Endothelial cell of umbilical vein (primary cell): ENCODE measurements at regions not wholly inside any gene's neighbourhood (a gene's known extent, or its start where the extent isn't known, plus 50 kb on each side); places are given as distances from the start of the nearest gene placed in this dataset.

Experiments used
- BruUV-seq: library from RNA; stranded (reverse); fragments of 400-500 nt; replicated peaks from 2 replicates; lab custom pipeline; 2021; lab: Mats Ljungman, UMichigan
- CTCF ChIA-PET: fragments of 300-600, 350-600 bp; sonication (Branson Sonifier 250); formaldehyde crosslinking; loops from one replicate; lab custom pipeline; 2021; ENCODE audit warnings: antibody characterized with exemption, inconsistent platforms; lab: Charles Lee
- POLR2A ChIA-PET: fragments of 300-600, 350-600 bp; sonication (Branson Sonifier 250); formaldehyde crosslinking; loops from one replicate; lab custom pipeline; 2021; ENCODE audit warnings: antibody characterized with exemption, inconsistent platforms; lab: Charles Lee
- DNase-seq: peaks from one replicate; pipeline ENCODE4 v3.0.0-alpha.2; 2011; ENCODE audit warnings: low read depth, low spot score
- FAIRE-seq: peaks from 2 replicates; lab custom pipeline; 2011; peaks lifted over from hg19 to GRCh38; lab: Jason Lieb, UNC
- H2AFZ ChIP-seq: 2 replicates; pipeline ENCODE4 v1.6.0; 2012; ENCODE audit warnings: low read depth, low read length, control low read depth, inconsistent platforms
- H3K27ac ChIP-seq: 2 replicates; pipeline ENCODE4 v1.5.1; 2011; ENCODE audit warnings: low read depth, mild to moderate bottlenecking, control low read depth, low read length, moderate library complexity; ENCODE audit not compliant: insufficient read depth
- H3K27me3 ChIP-seq, 2 experiments: 2 replicates each; pipeline versions ENCODE4 v1.6.0 to v1.6.1; 2011; ENCODE audit warnings: low read length in 2 of 2, mixed read lengths in 1 of 2; ENCODE audit not compliant: control insufficient read depth in 2 of 2, insufficient read depth in 2 of 2
- H3K36me3 ChIP-seq, 2 experiments: 2 replicates in 1 of 2; 3 replicates in 1 of 2; pipeline ENCODE4 v1.5.1; 2011; ENCODE audit warnings: low read length in 2 of 2, mild to moderate bottlenecking in 1 of 2, moderate library complexity in 1 of 2; ENCODE audit not compliant: control insufficient read depth in 2 of 2, insufficient read depth in 2 of 2; ENCODE audit errors: extremely low read depth in 1 of 2
- H3K4me1 ChIP-seq: 3 replicates; pipeline ENCODE4 v1.5.1; 2011; ENCODE audit warnings: mild to moderate bottlenecking, low read length; ENCODE audit not compliant: control insufficient read depth, insufficient read depth; ENCODE audit errors: extremely low read depth
- H3K4me2 ChIP-seq: 2 replicates; pipeline ENCODE4 v1.6.1; 2011; ENCODE audit warnings: low read length, control low read depth, mixed read lengths; ENCODE audit not compliant: insufficient read depth
- H3K4me3 ChIP-seq, 3 experiments: fragments of 200-600 bp in 1 of 3; sonication (generic), shearing (Covaris generic) in 1 of 3; replicated peaks in 1 of 3; 2 replicates each; pipeline ENCODE4 v1.5.1; 2011 to 2016; ENCODE audit warnings: control low read depth in 3 of 3, low read length in 3 of 3, mild to moderate bottlenecking in 2 of 3, inconsistent platforms in 1 of 3, low read depth in 1 of 3, moderate library complexity in 1 of 3; ENCODE audit not compliant: insufficient read depth in 1 of 3
- H3K79me2 ChIP-seq: 2 replicates; pipeline ENCODE4 v1.6.0; 2012; ENCODE audit warnings: low read length, inconsistent platforms; ENCODE audit not compliant: control insufficient read depth, insufficient read depth
- H3K9ac ChIP-seq: replicated peaks from 2 replicates; pipeline ENCODE3; 2011; ENCODE audit warnings: low read length, control low read depth; ENCODE audit not compliant: insufficient read depth; ENCODE audit errors: extremely low read depth
- H3K9me1 ChIP-seq: replicated peaks from 3 replicates; pipeline ENCODE4 v1.6.0; 2011; ENCODE audit warnings: mild to moderate bottlenecking, low read length; ENCODE audit not compliant: control insufficient read depth, insufficient read depth; ENCODE audit errors: extremely low read depth
- H3K9me3 ChIP-seq: replicated peaks from 2 replicates; pipeline ENCODE4 v1.5.1; 2012; ENCODE audit warnings: low read length, inconsistent platforms; ENCODE audit not compliant: control insufficient read depth, insufficient read depth
- H4K20me1 ChIP-seq: replicated peaks from 2 replicates; pipeline ENCODE3; 2011; ENCODE audit warnings: mild to moderate bottlenecking, low read length; ENCODE audit not compliant: control insufficient read depth, insufficient read depth; ENCODE audit errors: extremely low read depth
- EZH2 ChIP-seq: IDR thresholded peaks from 2 replicates; pipeline ENCODE4 v1.6.1; 2012; ENCODE audit warnings: borderline replicate concordance, low read depth, mild to moderate bottlenecking, moderate library complexity, low read length, inconsistent platforms; ENCODE audit not compliant: severe bottlenecking
- FOS ChIP-seq: IDR thresholded peaks from 2 replicates; pipeline ENCODE4 v1.6.1; 2011; ENCODE audit warnings: mild to moderate bottlenecking, low read length, moderate library complexity, borderline replicate concordance; ENCODE audit not compliant: insufficient read depth
- GATA2 ChIP-seq: IDR thresholded peaks from 2 replicates; pipeline ENCODE4 v1.7.0; 2011; ENCODE audit warnings: low read depth, mild to moderate bottlenecking, moderate library complexity, mixed read lengths, low read length; ENCODE audit not compliant: insufficient read length, insufficient read depth
- JUN ChIP-seq: IDR thresholded peaks from 2 replicates; pipeline ENCODE4 v1.6.1; 2011; ENCODE audit warnings: borderline replicate concordance, low read depth; ENCODE audit not compliant: insufficient read length, insufficient read depth
- MYC ChIP-seq: IDR thresholded peaks from one replicate; pipeline ENCODE4 v1.6.1; 2011; ENCODE audit warnings: mild to moderate bottlenecking, low read depth, low read length
- POLR2A ChIP-seq: IDR thresholded peaks from 2 replicates; pipeline ENCODE4 v1.6.1; 2012; ENCODE audit warnings: low read depth, mild to moderate bottlenecking, control low read depth, low read length
- POLR2AphosphoS5 ChIP-seq: IDR thresholded peaks from 2 replicates; pipeline ENCODE4 v1.6.1; 2012; ENCODE audit warnings: low read depth, mild to moderate bottlenecking, control low read depth, low read length, moderate library complexity; ENCODE audit not compliant: insufficient read depth
- dilution Hi-C: fragments of 300-500 bp; cut with MboI; formaldehyde crosslinking; loops from one replicate; pipeline ENCODE4 v1.15.0; 2019; ENCODE audit warnings: low sequenced_read_pairs; ENCODE audit not compliant: extremely low pct_ligation_motif_present
- intact Hi-C: fragments of 100-400 bp; cut with micrococcal nuclease; formaldehyde crosslinking; loops from one replicate; pipeline ENCODE4 v1.10.0; 2022
- TF ChIP-seq, protein P1 (sequence below): IDR thresholded peaks from 2 replicates; pipeline ENCODE4 v1.6.1; 2011; ENCODE audit not compliant: insufficient read depth, insufficient read length
- TF ChIP-seq, protein P2 (sequence below), 2 donors: IDR thresholded peaks; 1 replicate in 1 of 2; 2 replicates in 1 of 2; pipeline ENCODE4 v1.5.1; 2011; ENCODE audit warnings: low read length in 2 of 2, mild to moderate bottlenecking in 2 of 2, moderate library complexity in 2 of 2, control low read depth in 1 of 2, inconsistent platforms in 1 of 2, low read depth in 1 of 2; ENCODE audit not compliant: insufficient read depth in 1 of 2; ENCODE audit errors: extremely low read depth in 1 of 2

DNA sequence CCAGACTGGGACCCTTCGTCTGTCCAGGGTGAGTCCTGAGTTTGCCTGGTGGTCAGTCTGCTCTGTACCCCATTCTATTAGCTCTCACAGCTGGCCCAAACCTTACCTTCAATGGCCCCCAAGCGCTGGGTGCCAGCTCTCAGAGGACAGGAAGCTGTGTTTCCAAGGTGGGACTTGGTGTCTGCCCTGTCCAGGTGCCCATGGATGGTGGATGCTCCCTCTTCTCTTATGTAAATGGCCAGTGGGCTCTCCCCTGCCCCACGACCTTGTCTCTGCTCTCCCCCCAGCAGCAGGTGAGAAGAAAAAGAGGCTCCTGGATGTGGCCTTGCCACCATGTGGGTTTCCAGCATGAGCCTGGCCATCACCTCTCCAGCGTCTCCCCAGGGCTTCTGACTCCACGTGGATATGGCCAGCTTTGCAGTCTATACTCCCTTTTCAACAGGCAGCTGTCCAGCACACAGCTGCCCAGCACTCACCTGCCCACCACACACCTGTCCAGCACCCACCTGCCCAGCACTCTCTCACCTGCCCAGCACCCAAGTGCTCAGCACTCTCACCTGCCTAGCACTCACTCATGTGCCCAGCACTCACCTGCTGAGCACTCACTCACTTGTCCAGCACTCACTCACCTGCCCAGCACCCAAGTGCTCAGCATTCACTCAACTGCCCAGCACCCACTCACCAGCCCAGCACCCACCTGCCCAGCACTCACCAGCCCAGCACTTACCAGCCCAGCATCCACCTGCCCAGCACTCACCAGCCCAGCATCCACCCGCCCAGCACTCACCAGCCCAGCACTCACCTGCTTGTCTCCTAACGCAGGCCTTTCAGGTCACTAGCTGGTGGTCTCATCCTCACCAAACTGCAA lies 136.2 kb upstream of the IRX2 start:
- TF ChIP-seq, protein P1, sequence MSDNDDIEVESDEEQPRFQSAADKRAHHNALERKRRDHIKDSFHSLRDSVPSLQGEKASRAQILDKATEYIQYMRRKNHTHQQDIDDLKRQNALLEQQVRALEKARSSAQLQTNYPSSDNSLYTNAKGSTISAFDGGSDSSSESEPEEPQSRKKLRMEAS: no peak
- TF ChIP-seq, protein P2, sequence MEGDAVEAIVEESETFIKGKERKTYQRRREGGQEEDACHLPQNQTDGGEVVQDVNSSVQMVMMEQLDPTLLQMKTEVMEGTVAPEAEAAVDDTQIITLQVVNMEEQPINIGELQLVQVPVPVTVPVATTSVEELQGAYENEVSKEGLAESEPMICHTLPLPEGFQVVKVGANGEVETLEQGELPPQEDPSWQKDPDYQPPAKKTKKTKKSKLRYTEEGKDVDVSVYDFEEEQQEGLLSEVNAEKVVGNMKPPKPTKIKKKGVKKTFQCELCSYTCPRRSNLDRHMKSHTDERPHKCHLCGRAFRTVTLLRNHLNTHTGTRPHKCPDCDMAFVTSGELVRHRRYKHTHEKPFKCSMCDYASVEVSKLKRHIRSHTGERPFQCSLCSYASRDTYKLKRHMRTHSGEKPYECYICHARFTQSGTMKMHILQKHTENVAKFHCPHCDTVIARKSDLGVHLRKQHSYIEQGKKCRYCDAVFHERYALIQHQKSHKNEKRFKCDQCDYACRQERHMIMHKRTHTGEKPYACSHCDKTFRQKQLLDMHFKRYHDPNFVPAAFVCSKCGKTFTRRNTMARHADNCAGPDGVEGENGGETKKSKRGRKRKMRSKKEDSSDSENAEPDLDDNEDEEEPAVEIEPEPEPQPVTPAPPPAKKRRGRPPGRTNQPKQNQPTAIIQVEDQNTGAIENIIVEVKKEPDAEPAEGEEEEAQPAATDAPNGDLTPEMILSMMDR (IDR thresholded peaks at IDR 0.05; ENCODE audit: extremely low read depth in 1 of 2, insufficient read depth in 1 of 2, low read depth in 1 of 2, low read length in 2 of 2): no peak
- intact Hi-C loops (no loop called here), dilution Hi-C loops (no loop called here)
- Histone ChIP-seq H3K27ac (no peak overlapping the region), H3K9me3 (peaks cover 9% of the 10 kb centered on the region), H3K79me2 (no peaks in the 10 kb centered on the region), H2AFZ (no peak overlapping the region), H3K9me1 (no peaks in the 10 kb centered on the region), H3K4me1 (no peaks in the 10 kb centered on the region), H3K27me3 (no peaks in the 10 kb centered on the region), H3K4me2 (no peak overlapping the region), H3K9ac (no peak overlapping the region), H4K20me1 (no peaks in the 10 kb centered on the region), H3K4me3 (no peak overlapping the region), H3K36me3 (no peaks in the 10 kb centered on the region)
- FAIRE-seq (no peak), DNase-seq (no peak)
- CTCF ChIA-PET: no interaction called here
- POLR2A ChIA-PET: no interaction called here
- no TSS peak for BruUV-seq

DNA sequence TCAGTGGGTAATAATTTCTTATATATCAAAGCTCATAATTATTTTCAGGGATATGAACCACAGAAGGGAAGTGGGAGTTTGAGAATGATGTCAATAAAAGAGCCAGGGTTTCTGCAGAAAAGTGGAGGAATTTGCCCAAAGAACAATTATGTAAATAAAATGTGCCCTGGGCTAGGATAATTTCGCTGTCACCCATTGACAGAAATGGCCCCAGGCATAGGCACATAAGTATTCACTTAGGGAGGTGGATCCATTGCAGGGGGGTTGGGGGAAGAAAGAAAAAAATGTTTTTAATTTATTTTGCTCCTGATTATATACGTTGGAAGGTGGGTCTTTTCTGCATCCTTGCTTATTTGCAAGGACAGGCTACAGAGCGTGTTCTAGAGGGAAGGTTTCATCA lies 135.1 kb upstream of the IRX2 start:
- intact Hi-C loops (no loop called here), dilution Hi-C loops (no loop called here)
- H3K4me1 ChIP-seq: no peaks in the 10 kb centered on the region
- no peak overlapping the region for H2AFZ ChIP-seq
- H3K9me1 ChIP-seq: no peaks in the 10 kb centered on the region
- H3K36me3 ChIP-seq: no peaks in the 10 kb centered on the region
- POLR2A ChIA-PET: no interaction called here
- DNase-seq (no peak), FAIRE-seq (no peak)
- no peak overlapping the region for H3K27ac ChIP-seq
- no TSS peak for BruUV-seq
- H3K9me3 ChIP-seq: peaks cover 9% of the 10 kb centered on the region
- H3K79me2 ChIP-seq: no peaks in the 10 kb centered on the region
- no peaks in the 10 kb centered on the region for H3K27me3 ChIP-seq
- H4K20me1 ChIP-seq: no peaks in the 10 kb centered on the region
- CTCF ChIA-PET: no interaction called here
- no peak overlapping the region for H3K4me3 ChIP-seq
- no peak overlapping the region for H3K9ac ChIP-seq
- no peak overlapping the region for H3K4me2 ChIP-seq
- TF ChIP-seq MYC: no peak
- no peak for TF ChIP-seq FOS
- no peak for TF ChIP-seq POLR2AphosphoS5
- no peak for TF ChIP-seq EZH2
- no peak for TF ChIP-seq JUN
- TF ChIP-seq GATA2: no peak
- TF ChIP-seq, protein P2 (IDR thresholded peaks at IDR 0.05; ENCODE audit: extremely low read depth in 1 of 2, insufficient read depth in 1 of 2, low read depth in 1 of 2, low read length in 2 of 2): no peak
- no peak for TF ChIP-seq POLR2A
- TF ChIP-seq, protein P1: no peak
